ENCODE measurements at regions not wholly inside any gene's neighbourhood (a gene's known extent, or its start where the extent isn't known, plus 50 kb on each side); places are given as distances from the start of the nearest gene placed in this dataset.
A peak's percentile ranks its signal among the peaks of the same experiment; 100 is the strongest.

DNA sequence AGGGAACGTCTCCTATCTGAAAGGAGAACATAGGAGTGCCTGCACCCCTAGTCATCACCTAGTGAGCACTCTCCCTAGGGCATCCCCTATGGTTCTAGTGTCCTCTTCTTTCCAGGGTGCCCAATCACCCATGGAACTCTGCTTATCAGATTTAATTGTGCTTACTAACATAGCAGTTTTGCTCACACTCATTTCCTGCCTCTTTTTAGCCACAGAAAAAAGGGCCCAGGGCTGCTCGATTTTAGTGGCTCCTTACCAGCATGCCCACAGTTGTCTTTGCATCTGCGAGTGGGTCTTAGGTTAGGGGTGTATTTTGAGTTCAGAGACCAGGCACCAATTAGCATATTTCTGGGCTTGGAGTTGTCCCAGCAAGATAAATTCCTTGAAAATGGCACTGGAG lies 1110.2 kb downstream of the TAF11L14 start:
- no peak overlapping the region for H3K4me3 ChIP-seq (ENCODE audit: low read depth, low read length)
- no peak for DNase-seq (ENCODE audit: low read depth)
- TF ChIP-seq, protein P1, sequence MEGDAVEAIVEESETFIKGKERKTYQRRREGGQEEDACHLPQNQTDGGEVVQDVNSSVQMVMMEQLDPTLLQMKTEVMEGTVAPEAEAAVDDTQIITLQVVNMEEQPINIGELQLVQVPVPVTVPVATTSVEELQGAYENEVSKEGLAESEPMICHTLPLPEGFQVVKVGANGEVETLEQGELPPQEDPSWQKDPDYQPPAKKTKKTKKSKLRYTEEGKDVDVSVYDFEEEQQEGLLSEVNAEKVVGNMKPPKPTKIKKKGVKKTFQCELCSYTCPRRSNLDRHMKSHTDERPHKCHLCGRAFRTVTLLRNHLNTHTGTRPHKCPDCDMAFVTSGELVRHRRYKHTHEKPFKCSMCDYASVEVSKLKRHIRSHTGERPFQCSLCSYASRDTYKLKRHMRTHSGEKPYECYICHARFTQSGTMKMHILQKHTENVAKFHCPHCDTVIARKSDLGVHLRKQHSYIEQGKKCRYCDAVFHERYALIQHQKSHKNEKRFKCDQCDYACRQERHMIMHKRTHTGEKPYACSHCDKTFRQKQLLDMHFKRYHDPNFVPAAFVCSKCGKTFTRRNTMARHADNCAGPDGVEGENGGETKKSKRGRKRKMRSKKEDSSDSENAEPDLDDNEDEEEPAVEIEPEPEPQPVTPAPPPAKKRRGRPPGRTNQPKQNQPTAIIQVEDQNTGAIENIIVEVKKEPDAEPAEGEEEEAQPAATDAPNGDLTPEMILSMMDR (conservative IDR thresholded peaks at IDR 0.05; ENCODE audit: low read depth, low read length): no peak

- DNase-seq (ENCODE audit: low read depth): no peak
- TF ChIP-seq, protein P1 (conservative IDR thresholded peaks at IDR 0.05; ENCODE audit: low read depth, low read length): no peak
- peak overlapping the region; percentile 51 for H3K4me3 ChIP-seq (ENCODE audit: low read depth, low read length)
These were observed 1111.1 kb downstream of the TAF11L14 start for GRCh38 chr5:18745042-18745987.

GRCh38 chr5:18745988-18746615 lies 1111.8 kb downstream of the TAF11L14 start:
- peak overlapping the region; percentile 51 for H3K4me3 ChIP-seq (ENCODE audit: low read depth, low read length)

DNA sequence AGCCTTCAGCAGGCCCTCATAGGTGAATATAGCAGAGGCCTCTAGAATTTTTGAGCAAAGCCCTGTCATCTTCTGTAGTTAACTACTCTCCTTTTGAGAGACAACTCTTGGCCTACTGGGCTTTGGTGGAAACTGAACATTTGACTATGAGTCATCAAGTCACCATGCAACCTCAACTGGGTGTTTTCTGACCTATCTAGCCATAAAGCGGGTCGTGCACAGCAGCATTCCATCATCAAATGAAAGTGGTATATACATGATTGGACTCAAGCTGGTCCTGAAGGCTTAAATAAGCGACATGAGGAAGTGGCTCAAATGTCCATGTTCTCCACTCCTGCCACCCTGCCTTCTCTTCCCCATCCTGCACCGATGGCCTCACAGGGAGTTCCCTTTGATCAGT lies 1115.5 kb downstream of the TAF11L14 start:
- TF ChIP-seq, protein P1 (conservative IDR thresholded peaks at IDR 0.05; ENCODE audit: low read depth, low read length): no peak
- DNase-seq (ENCODE audit: low read depth): no peak
- H3K4me3 ChIP-seq (ENCODE audit: low read depth, low read length): no peak overlapping the region

More at GRCh38 chr5:18745988-18746615, 1111.8 kb downstream of the TAF11L14 start:
- peak; percentile 4 for DNase-seq (ENCODE audit: low read depth)
- TF ChIP-seq, protein P1 (conservative IDR thresholded peaks at IDR 0.05; ENCODE audit: low read depth, low read length): no peak

GRCh38 chr5:18752317-18752716 lies 1118.1 kb downstream of the TAF11L14 start:
- DNase-seq (ENCODE audit: low read depth): no peak
- no peak overlapping the region for H3K4me3 ChIP-seq (ENCODE audit: low read depth, low read length)
- TF ChIP-seq, protein P1 (conservative IDR thresholded peaks at IDR 0.05; ENCODE audit: low read depth, low read length): no peak

GRCh38 chr5:18754201-18754600 lies 1119.9 kb downstream of the TAF11L14 start:
- no peak for DNase-seq (ENCODE audit: low read depth)
- TF ChIP-seq, protein P1 (conservative IDR thresholded peaks at IDR 0.05; ENCODE audit: low read depth, low read length): no peak
- H3K4me3 ChIP-seq (ENCODE audit: low read depth, low read length): no peak overlapping the region

Data from epithelial cell of proximal tubule (primary cell).